ENCODE measurements at regions not wholly inside any gene's neighbourhood (a gene's known extent, or its start where the extent isn't known, plus 50 kb on each side); places are given as distances from the start of the nearest gene placed in this dataset.

DNA sequence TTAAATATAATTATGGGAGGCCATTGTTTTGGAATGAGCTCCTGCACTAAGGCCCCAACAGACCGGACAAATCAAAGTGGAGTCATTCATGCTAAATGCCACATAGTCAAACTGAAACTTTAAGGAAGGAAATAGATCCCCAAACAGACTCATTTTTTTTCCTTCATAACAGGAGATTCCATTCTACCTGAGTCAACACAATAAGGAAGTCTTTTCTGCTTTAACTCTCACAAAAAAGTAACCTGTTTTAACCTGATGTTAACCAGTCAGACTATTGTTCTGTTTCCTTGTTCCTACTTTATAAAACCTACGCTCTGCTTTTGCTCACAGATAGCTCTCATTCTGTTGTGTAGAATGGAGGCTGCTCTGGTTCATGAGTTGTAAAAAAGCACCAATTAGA, 234.9 kb downstream of the YTHDC2 start:
- TF ChIP-seq, protein P1, sequence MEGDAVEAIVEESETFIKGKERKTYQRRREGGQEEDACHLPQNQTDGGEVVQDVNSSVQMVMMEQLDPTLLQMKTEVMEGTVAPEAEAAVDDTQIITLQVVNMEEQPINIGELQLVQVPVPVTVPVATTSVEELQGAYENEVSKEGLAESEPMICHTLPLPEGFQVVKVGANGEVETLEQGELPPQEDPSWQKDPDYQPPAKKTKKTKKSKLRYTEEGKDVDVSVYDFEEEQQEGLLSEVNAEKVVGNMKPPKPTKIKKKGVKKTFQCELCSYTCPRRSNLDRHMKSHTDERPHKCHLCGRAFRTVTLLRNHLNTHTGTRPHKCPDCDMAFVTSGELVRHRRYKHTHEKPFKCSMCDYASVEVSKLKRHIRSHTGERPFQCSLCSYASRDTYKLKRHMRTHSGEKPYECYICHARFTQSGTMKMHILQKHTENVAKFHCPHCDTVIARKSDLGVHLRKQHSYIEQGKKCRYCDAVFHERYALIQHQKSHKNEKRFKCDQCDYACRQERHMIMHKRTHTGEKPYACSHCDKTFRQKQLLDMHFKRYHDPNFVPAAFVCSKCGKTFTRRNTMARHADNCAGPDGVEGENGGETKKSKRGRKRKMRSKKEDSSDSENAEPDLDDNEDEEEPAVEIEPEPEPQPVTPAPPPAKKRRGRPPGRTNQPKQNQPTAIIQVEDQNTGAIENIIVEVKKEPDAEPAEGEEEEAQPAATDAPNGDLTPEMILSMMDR (IDR thresholded peaks at IDR 0.05; ENCODE audit: low read depth, low read length) = no peak
- TF ChIP-seq EZH2phosphoT487 (IDR thresholded peaks at IDR 0.05; ENCODE audit: low read depth) = no peak
